Sigmoid colon (tissue), 4 donors: ENCODE measurements at regions not wholly inside any gene's neighbourhood (a gene's known extent, or its start where the extent isn't known, plus 50 kb on each side); places are given as distances from the start of the nearest gene placed in this dataset.

Experiments used
- CTCF ChIP-seq, 4 experiments: fragments of 450-650 bp in 3 of 4; fragments of 200-600 bp in 1 of 4; IDR thresholded peaks; one replicate each; pipeline ENCODE4 v1.5.1; 2016 to 2019; ENCODE audit warnings: antibody characterized with exemption in 4 of 4, mild to moderate bottlenecking in 3 of 4, moderate library complexity in 2 of 4
- POLR2A ChIP-seq, 2 donors: fragments of 450-650 bp; IDR thresholded peaks; one replicate each; pipeline ENCODE4 v1.6.1; 2016; ENCODE audit warnings: antibody characterized with exemption in 2 of 2, mild to moderate bottlenecking in 2 of 2, moderate library complexity in 2 of 2
- POLR2AphosphoS5 ChIP-seq, 4 donors: sonication (generic); formaldehyde crosslinking; IDR thresholded peaks; one replicate each; pipeline ENCODE4 v1.6.1; 2017; ENCODE audit warnings: antibody characterized with exemption in 4 of 4

DNA sequence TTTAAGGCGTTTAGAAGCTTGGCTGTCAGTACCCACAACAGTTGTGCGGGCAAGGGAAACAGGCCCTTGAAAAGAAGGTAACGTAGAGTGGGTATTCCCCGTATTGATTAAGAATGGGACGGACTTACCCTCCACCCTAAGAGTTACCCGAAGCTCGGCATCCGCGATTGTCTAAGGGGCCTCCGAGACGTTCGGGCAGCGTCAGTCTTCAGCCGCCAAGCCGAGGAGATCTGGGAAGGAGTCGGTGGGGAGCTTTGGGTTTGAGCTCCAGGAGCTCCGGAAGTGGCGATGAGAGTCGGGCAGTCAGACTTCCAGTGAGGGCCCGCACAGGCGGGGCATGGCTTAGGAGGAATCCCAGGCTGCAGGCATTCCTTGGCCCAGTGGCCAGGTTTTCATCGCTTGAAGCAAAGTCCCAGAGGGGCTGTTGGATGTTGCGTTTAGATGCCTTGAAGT, 748.2 kb upstream of the ADGRB3 start:
- TF ChIP-seq CTCF (IDR thresholded peaks at IDR 0.05) (no peak), POLR2A (IDR thresholded peaks at IDR 0.05) (no peak), POLR2AphosphoS5 (IDR thresholded peaks at IDR 0.05) (no peak)
